ENCODE measurements at regions not wholly inside any gene's neighbourhood (a gene's known extent, or its start where the extent isn't known, plus 50 kb on each side); places are given as distances from the start of the nearest gene placed in this dataset.

GRCh38 chr21:27418346-27418745 is 451.5 kb upstream of the ADAMTS5 start:
- no peak overlapping the region for H3K27ac ChIP-seq (ENCODE audit: low read depth in 1 of 2, low read length in 1 of 2)
- no peak overlapping the region for H3K4me3 ChIP-seq
- no peak for TF ChIP-seq CTCF (IDR thresholded peaks at IDR 0.05; ENCODE audit: control extremely low read depth, extremely low read depth)
- 73 to 83% methylated on average over 1 of the region's 1 CpG for WGBS, 2 donors
- ATAC-seq (ENCODE audit: insufficient read depth, low FRiP score) (no peak), DNase-seq (peak in 2 of 3 donors; percentile 72 to 81)
- no peaks in the 10 kb centered on the region for H3K27me3 ChIP-seq (ENCODE audit: control insufficient read depth in 3 of 3, insufficient read depth in 3 of 3, low read length in 2 of 3)
- peaks cover 0 to 5% (median 0%) of the 10 kb centered on the region in 4 donors for H3K9me3 ChIP-seq (ENCODE audit: control insufficient read depth in 4 of 4, insufficient read depth in 3 of 4, low read length in 3 of 4)
- peaks cover 0 to 34% (median 4%) of the 10 kb centered on the region in 5 donors for H3K4me1 ChIP-seq (ENCODE audit: control insufficient read depth in 5 of 5, insufficient read depth in 5 of 5, low read length in 5 of 5)
- H3K36me3 ChIP-seq (ENCODE audit: control insufficient read depth in 4 of 4, insufficient read depth in 4 of 4, low read length in 4 of 4): no peaks in the 10 kb centered on the region
- no peak overlapping the region for H3K9ac ChIP-seq (ENCODE audit: insufficient read depth in 1 of 2, low read length in 2 of 2)

- Histone ChIP-seq H3K27me3 (ENCODE audit: control insufficient read depth in 3 of 3, insufficient read depth in 3 of 3, low read length in 2 of 3) (no peaks in the 10 kb centered on the region), H3K9me3 (ENCODE audit: control insufficient read depth in 4 of 4, insufficient read depth in 3 of 4, low read length in 3 of 4) (peaks cover 0 to 5% (median 0%) of the 10 kb centered on the region in 4 donors), H3K4me3 (no peak overlapping the region), H3K4me1 (ENCODE audit: control insufficient read depth in 5 of 5, insufficient read depth in 5 of 5, low read length in 5 of 5) (peaks cover 0 to 28% (median 0%) of the 10 kb centered on the region in 5 donors), H3K36me3 (ENCODE audit: control insufficient read depth in 4 of 4, insufficient read depth in 4 of 4, low read length in 4 of 4) (no peaks in the 10 kb centered on the region), H3K27ac (ENCODE audit: low read depth in 1 of 2, low read length in 1 of 2) (no peak overlapping the region), H3K9ac (ENCODE audit: insufficient read depth in 1 of 2, low read length in 2 of 2) (no peak overlapping the region)
- TF ChIP-seq CTCF (IDR thresholded peaks at IDR 0.05; ENCODE audit: control extremely low read depth, extremely low read depth): no peak
- DNase-seq: no peak
- ATAC-seq (ENCODE audit: insufficient read depth, low FRiP score): no peak
- 77 to 84% methylated on average over 3 of the region's 3 CpGs for WGBS, 2 donors
These were observed 445.6 kb upstream of the ADAMTS5 start for GRCh38 chr21:27412530-27412929.

GRCh38 chr21:27408826-27409225 is 441.9 kb upstream of the ADAMTS5 start:
- H3K9me3 ChIP-seq (ENCODE audit: control insufficient read depth in 4 of 4, insufficient read depth in 3 of 4, low read length in 3 of 4): no peaks in the 10 kb centered on the region
- H3K27me3 ChIP-seq (ENCODE audit: control insufficient read depth in 3 of 3, insufficient read depth in 3 of 3, low read length in 2 of 3): no peaks in the 10 kb centered on the region
- ATAC-seq (ENCODE audit: insufficient read depth, low FRiP score): no peak
- TF ChIP-seq CTCF (IDR thresholded peaks at IDR 0.05; ENCODE audit: control extremely low read depth, extremely low read depth): no peak
- peaks cover 0 to 44% (median 0%) of the 10 kb centered on the region in 5 donors for H3K4me1 ChIP-seq (ENCODE audit: control insufficient read depth in 5 of 5, insufficient read depth in 5 of 5, low read length in 5 of 5)
- no peaks in the 10 kb centered on the region for H3K36me3 ChIP-seq (ENCODE audit: control insufficient read depth in 4 of 4, insufficient read depth in 4 of 4, low read length in 4 of 4)
- H3K9ac ChIP-seq (ENCODE audit: insufficient read depth in 1 of 2, low read length in 2 of 2): no peak overlapping the region
- H3K27ac ChIP-seq (ENCODE audit: low read depth in 1 of 2, low read length in 1 of 2): no peak overlapping the region
- no peak overlapping the region for H3K4me3 ChIP-seq
- DNase-seq: peak in 2 of 3 donors; percentile 46 to 58
- WGBS, 2 donors: 65 to 77% methylated on average over 2 of the region's 2 CpGs

GRCh38 chr21:27407271-27407670 is 440.4 kb upstream of the ADAMTS5 start:
- Histone ChIP-seq H3K9me3 (ENCODE audit: control insufficient read depth in 4 of 4, insufficient read depth in 3 of 4, low read length in 3 of 4) (no peaks in the 10 kb centered on the region), H3K36me3 (ENCODE audit: control insufficient read depth in 4 of 4, insufficient read depth in 4 of 4, low read length in 4 of 4) (no peaks in the 10 kb centered on the region), H3K27ac (ENCODE audit: low read depth in 1 of 2, low read length in 1 of 2) (no peak overlapping the region), H3K4me3 (no peak overlapping the region), H3K27me3 (ENCODE audit: control insufficient read depth in 3 of 3, insufficient read depth in 3 of 3, low read length in 2 of 3) (no peaks in the 10 kb centered on the region), H3K4me1 (ENCODE audit: control insufficient read depth in 5 of 5, insufficient read depth in 5 of 5, low read length in 5 of 5) (peaks cover 0 to 44% (median 0%) of the 10 kb centered on the region in 5 donors), H3K9ac (ENCODE audit: insufficient read depth in 1 of 2, low read length in 2 of 2) (no peak overlapping the region)
- no peak for ATAC-seq (ENCODE audit: insufficient read depth, low FRiP score)
- 59 to 71% methylated on average over 5 of the region's 5 CpGs for WGBS, 2 donors
- TF ChIP-seq CTCF (IDR thresholded peaks at IDR 0.05; ENCODE audit: control extremely low read depth, extremely low read depth): no peak
- DNase-seq: peak in 2 of 3 donors; percentile 43 to 44

All from lung (tissue), 11 donors.